SK-N-SH (cell line): ENCODE measurements at regions not wholly inside any gene's neighbourhood (a gene's known extent, or its start where the extent isn't known, plus 50 kb on each side); places are given as distances from the start of the nearest gene placed in this dataset.

ENCODE experiments used
- CTCF ChIA-PET: fragments of 300-600, 350-600 bp; formaldehyde crosslinking; extraction: SDS; loops from one replicate; lab custom pipeline; 2021; lab: Yijun Ruan, JAX
- POLR2A ChIA-PET: fragments of 350-600 bp; sonication (Branson Sonifier 250); formaldehyde crosslinking; extraction: SDS; loops from one replicate; lab custom pipeline; 2020; ENCODE audit warnings: antibody characterized with exemption, inconsistent platforms; lab: Yijun Ruan, JAX
- DNase-seq: peaks from one replicate; pipeline ENCODE4 v3.0.0; 2012
- H2AFZ ChIP-seq: fragments of 200-600 bp; sonication (generic); 2 replicates; pipeline ENCODE4 v1.8.1; 2016; ENCODE audit warnings: antibody characterized with exemption, mild to moderate bottlenecking, low read depth
- H3F3A ChIP-seq: fragments of 200-600 bp; sonication (generic); replicated peaks from 2 replicates; pipeline ENCODE3; 2016; ENCODE audit warnings: antibody characterized with exemption, mild to moderate bottlenecking; ENCODE audit not compliant: insufficient read depth
- H3K27ac ChIP-seq, 2 experiments: fragments of 200-500 bp in 1 of 2; fragments of 200-600 bp in 1 of 2; sonication (Bioruptor generic) in 1 of 2; sonication (generic), shearing (Covaris generic) in 1 of 2; 2 replicates each; pipeline versions ENCODE4 v1.5.1 to v1.6.1; 2014 to 2016; ENCODE audit warnings: low read depth in 2 of 2, inconsistent platforms in 1 of 2, low read length in 1 of 2, mild to moderate bottlenecking in 1 of 2, mixed read lengths in 1 of 2
- H3K27me3 ChIP-seq: fragments of 200-600 bp; sonication (generic), shearing (Covaris generic); 2 replicates; pipeline ENCODE4 v1.6.1; 2016; ENCODE audit warnings: mixed run types; ENCODE audit not compliant: insufficient read depth
- H3K36me3 ChIP-seq, 2 experiments: fragments of 200-500 bp in 1 of 2; fragments of 200-600 bp in 1 of 2; sonication (Bioruptor generic) in 1 of 2; sonication (generic) in 1 of 2; replicated peaks in 1 of 2; 2 replicates each; pipeline versions ENCODE3 to v1.5.1; 2014 to 2016; ENCODE audit warnings: low read length in 1 of 2, mild to moderate bottlenecking in 1 of 2; ENCODE audit not compliant: insufficient read depth in 2 of 2, control insufficient read depth in 1 of 2
- H3K4me1 ChIP-seq, 2 experiments: fragments of 200-500 bp in 1 of 2; fragments of 200-600 bp in 1 of 2; sonication (Bioruptor generic) in 1 of 2; sonication (generic), shearing (Covaris generic) in 1 of 2; 2 replicates each; pipeline versions ENCODE4 v1.5.1 to v1.6.1; 2014 to 2016; ENCODE audit warnings: low read depth in 1 of 2, low read length in 1 of 2, mixed run types in 1 of 2; ENCODE audit not compliant: insufficient read depth in 2 of 2, control insufficient read depth in 1 of 2
- H3K4me2 ChIP-seq: fragments of 200-600 bp; sonication (generic), shearing (Covaris generic); 2 replicates; pipeline ENCODE4 v1.6.1; 2017; ENCODE audit warnings: mixed run types
- H3K4me3 ChIP-seq, 2 experiments: fragments of 200-500 bp in 1 of 2; fragments of 200-600 bp in 1 of 2; sonication (Bioruptor generic) in 1 of 2; sonication (generic), shearing (Covaris generic) in 1 of 2; 2 replicates each; pipeline versions ENCODE4 v1.5.1 to v1.8.1; 2014 to 2016; ENCODE audit warnings: low read depth in 2 of 2, inconsistent platforms in 1 of 2, low read length in 1 of 2, mild to moderate bottlenecking in 1 of 2, mixed read lengths in 1 of 2, moderate library complexity in 1 of 2
- H3K79me2 ChIP-seq: fragments of 200-600 bp; sonication (generic); 2 replicates; pipeline ENCODE4 v1.8.1; 2017; ENCODE audit warnings: mild to moderate bottlenecking; ENCODE audit not compliant: insufficient read depth
- H3K9ac ChIP-seq: fragments of 200-600 bp; sonication (generic); 2 replicates; pipeline ENCODE4 v1.6.1; 2017; ENCODE audit warnings: mixed run types
- H3K9me2 ChIP-seq: fragments of 200-600 bp; sonication (generic); 2 replicates; pipeline ENCODE4 v1.6.1; 2017; ENCODE audit warnings: mixed run types
- H3K9me3 ChIP-seq: fragments of 200-600 bp; sonication (generic); 2 replicates; pipeline ENCODE4 v1.6.1; 2017; ENCODE audit warnings: mixed run types, mild to moderate bottlenecking, moderate library complexity
- H4K20me1 ChIP-seq: fragments of 200-600 bp; sonication (generic); 2 replicates; pipeline ENCODE4 v1.6.1; 2017; ENCODE audit warnings: mild to moderate bottlenecking, mixed run types; ENCODE audit not compliant: insufficient read depth
- CTCF ChIP-seq: fragments of 200-600 bp; sonication (generic); IDR thresholded peaks from 2 replicates; pipeline ENCODE4 v1.6.1; 2017; ENCODE audit warnings: antibody characterized with exemption, mild to moderate bottlenecking, moderate library complexity
- EZH2phosphoT487 ChIP-seq: fragments of 200-600 bp; sonication (generic); IDR thresholded peaks from 2 replicates; pipeline ENCODE4 v1.6.1; 2017; ENCODE audit warnings: low read depth, mixed run types, mild to moderate bottlenecking, antibody characterized with exemption, moderate library complexity, borderline replicate concordance
- FOSL2 ChIP-seq: IDR thresholded peaks from 2 replicates; pipeline ENCODE4 v1.4.0; 2012; ENCODE audit warnings: low read depth, mild to moderate bottlenecking, moderate library complexity, borderline replicate concordance
- FOXM1 ChIP-seq: IDR thresholded peaks from 2 replicates; pipeline ENCODE4 v1.4.0; 2012; ENCODE audit warnings: low read depth, mild to moderate bottlenecking
- IRF3 ChIP-seq: fragments of 150-350 bp; IDR thresholded peaks from 2 replicates; pipeline ENCODE4 v1.6.1; 2016; ENCODE audit warnings: mild to moderate bottlenecking, low read depth, low read length
- JUND ChIP-seq: IDR thresholded peaks from 2 replicates; pipeline ENCODE4 v1.4.0; 2012
- MEF2A ChIP-seq: IDR thresholded peaks from 2 replicates; pipeline ENCODE4 v1.4.0; 2012; ENCODE audit warnings: low read depth, borderline replicate concordance
- MXI1 ChIP-seq: IDR thresholded peaks from 2 replicates; pipeline ENCODE4 v1.6.1; 2012; ENCODE audit warnings: mild to moderate bottlenecking, low read depth, low read length, improper control_type of control experiment
- RAD21 ChIP-seq: IDR thresholded peaks from 2 replicates; pipeline ENCODE4 v1.6.1; 2012; ENCODE audit warnings: mild to moderate bottlenecking, low read length
- RCOR1 ChIP-seq: fragments of 150-350 bp; IDR thresholded peaks from 2 replicates; pipeline ENCODE4 v1.6.1; 2017; ENCODE audit warnings: antibody characterized with exemption, low read length
- RFX5 ChIP-seq: IDR thresholded peaks from 2 replicates; pipeline ENCODE4 v1.6.1; 2012; ENCODE audit warnings: mild to moderate bottlenecking, improper control_type of control experiment, low read length
- SIN3A ChIP-seq: IDR thresholded peaks from 2 replicates; pipeline ENCODE4 v1.6.1; 2012; ENCODE audit warnings: low read depth, mild to moderate bottlenecking, low read length, moderate library complexity, borderline replicate concordance
- SMC3 ChIP-seq: IDR thresholded peaks from 2 replicates; pipeline ENCODE4 v1.6.1; 2012; ENCODE audit warnings: low read depth, low read length, improper control_type of control experiment
- TEAD4 ChIP-seq: IDR thresholded peaks from 2 replicates; pipeline ENCODE4 v1.4.0; 2012; ENCODE audit warnings: mild to moderate bottlenecking, borderline replicate concordance; ENCODE audit not compliant: insufficient read depth
- WGBS: methylation state at CpG from one replicate; pipeline ENCODE4 v1.1.6; 2017; ENCODE audit warnings: low lambda C conversion rate; 5-methylcytosine and 5-hydroxymethylcytosine counted together
- TF ChIP-seq, protein P1 (sequence below): IDR thresholded peaks from 2 replicates; pipeline ENCODE4 v1.6.1; 2012; ENCODE audit warnings: mild to moderate bottlenecking, low read depth, low read length, moderate library complexity

DNA sequence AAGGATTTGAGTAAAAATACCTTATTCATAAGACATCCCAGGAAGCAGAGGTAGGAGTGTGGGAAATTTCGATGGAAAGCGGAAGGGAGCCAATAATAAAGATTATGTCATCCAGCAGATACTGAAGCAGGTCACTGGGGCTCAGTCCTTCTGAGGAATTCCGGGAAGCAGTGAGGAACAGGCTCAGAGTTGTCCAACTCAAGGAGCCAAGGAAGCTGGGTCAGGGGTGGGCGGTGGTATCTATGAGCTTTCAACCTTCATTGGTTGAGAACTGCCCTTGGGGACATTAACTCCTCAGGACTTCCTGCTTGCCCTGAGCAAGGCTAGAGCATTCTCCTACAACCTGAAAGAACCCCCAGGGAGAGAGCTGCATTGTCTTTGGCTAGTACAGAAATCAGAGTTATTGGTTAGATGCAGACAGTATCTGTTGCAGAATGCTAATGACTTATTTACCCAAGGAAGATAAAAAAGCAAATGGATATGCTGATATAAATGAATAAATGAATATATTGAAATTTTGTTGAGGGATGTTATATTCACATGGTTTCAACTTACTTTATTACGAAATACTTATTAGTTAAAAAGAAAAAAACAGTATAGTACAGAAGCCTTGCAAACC lies 68.2 kb downstream of the DMP1 start:
- no peaks in the 10 kb centered on the region for H3K79me2 ChIP-seq
- WGBS, result 41% methylated on average over 5 of the region's 5 CpGs
- H3K9me3 ChIP-seq, result no peaks in the 10 kb centered on the region
- H3K4me3 ChIP-seq, result no peak overlapping the region
- no peak overlapping the region for H3K9ac ChIP-seq
- DNase-seq, result no peak
- no peaks in the 10 kb centered on the region for H3K36me3 ChIP-seq
- H3K27me3 ChIP-seq, result no peaks in the 10 kb centered on the region
- ChIA-PET POLR2A (no interaction called here), CTCF (no interaction called here)
- H3K4me1 ChIP-seq, result no peaks in the 10 kb centered on the region
- H3K4me2 ChIP-seq, result no peak overlapping the region
- TF ChIP-seq SMC3 (no peak), MXI1 (no peak), MEF2A (no peak), RCOR1 (no peak), CTCF (no peak), EZH2phosphoT487 (no peak), FOSL2 (no peak), RAD21 (no peak), JUND (no peak), IRF3 (no peak), SIN3A (no peak), RFX5 (no peak), TEAD4 (no peak), FOXM1 (no peak)
- TF ChIP-seq, protein P1, sequence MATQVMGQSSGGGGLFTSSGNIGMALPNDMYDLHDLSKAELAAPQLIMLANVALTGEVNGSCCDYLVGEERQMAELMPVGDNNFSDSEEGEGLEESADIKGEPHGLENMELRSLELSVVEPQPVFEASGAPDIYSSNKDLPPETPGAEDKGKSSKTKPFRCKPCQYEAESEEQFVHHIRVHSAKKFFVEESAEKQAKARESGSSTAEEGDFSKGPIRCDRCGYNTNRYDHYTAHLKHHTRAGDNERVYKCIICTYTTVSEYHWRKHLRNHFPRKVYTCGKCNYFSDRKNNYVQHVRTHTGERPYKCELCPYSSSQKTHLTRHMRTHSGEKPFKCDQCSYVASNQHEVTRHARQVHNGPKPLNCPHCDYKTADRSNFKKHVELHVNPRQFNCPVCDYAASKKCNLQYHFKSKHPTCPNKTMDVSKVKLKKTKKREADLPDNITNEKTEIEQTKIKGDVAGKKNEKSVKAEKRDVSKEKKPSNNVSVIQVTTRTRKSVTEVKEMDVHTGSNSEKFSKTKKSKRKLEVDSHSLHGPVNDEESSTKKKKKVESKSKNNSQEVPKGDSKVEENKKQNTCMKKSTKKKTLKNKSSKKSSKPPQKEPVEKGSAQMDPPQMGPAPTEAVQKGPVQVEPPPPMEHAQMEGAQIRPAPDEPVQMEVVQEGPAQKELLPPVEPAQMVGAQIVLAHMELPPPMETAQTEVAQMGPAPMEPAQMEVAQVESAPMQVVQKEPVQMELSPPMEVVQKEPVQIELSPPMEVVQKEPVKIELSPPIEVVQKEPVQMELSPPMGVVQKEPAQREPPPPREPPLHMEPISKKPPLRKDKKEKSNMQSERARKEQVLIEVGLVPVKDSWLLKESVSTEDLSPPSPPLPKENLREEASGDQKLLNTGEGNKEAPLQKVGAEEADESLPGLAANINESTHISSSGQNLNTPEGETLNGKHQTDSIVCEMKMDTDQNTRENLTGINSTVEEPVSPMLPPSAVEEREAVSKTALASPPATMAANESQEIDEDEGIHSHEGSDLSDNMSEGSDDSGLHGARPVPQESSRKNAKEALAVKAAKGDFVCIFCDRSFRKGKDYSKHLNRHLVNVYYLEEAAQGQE, result no peak
- H4K20me1 ChIP-seq, result no peaks in the 10 kb centered on the region
- H2AFZ ChIP-seq, result no peak overlapping the region
- no peaks in the 10 kb centered on the region for H3K9me2 ChIP-seq
- no peaks in the 10 kb centered on the region for H3F3A ChIP-seq
- H3K27ac ChIP-seq, result no peak overlapping the region
